Chondrocyte (in vitro differentiated cells): ENCODE measurements at regions not wholly inside any gene's neighbourhood (a gene's known extent, or its start where the extent isn't known, plus 50 kb on each side); places are given as distances from the start of the nearest gene placed in this dataset.

ENCODE experiments used
- DNase-seq: peaks from one replicate; pipeline ENCODE4 v3.0.0; 2021; ENCODE audit warnings: mixed read lengths, low spot score
- H3K27ac Mint-ChIP-seq: one replicate; pipeline ENCODE4 v1.8.0; 2021; ENCODE audit warnings: mild to moderate bottlenecking, moderate library complexity, mixed read lengths; ENCODE audit not compliant: unreplicated experiment
- H3K27me3 Mint-ChIP-seq: 2 replicates; pipeline ENCODE4 v1.8.0; 2021; ENCODE audit warnings: low read depth, mixed read lengths
- H3K36me3 Mint-ChIP-seq: 2 replicates; pipeline ENCODE4 v1.8.0; 2021; ENCODE audit warnings: low read depth, mixed read lengths
- H3K4me1 Mint-ChIP-seq: 2 replicates; pipeline ENCODE4 v1.8.0; 2021; ENCODE audit warnings: low read depth, mild to moderate bottlenecking, mixed read lengths
- H3K4me3 Mint-ChIP-seq: one replicate; pipeline ENCODE4 v1.8.0; 2021; ENCODE audit warnings: mild to moderate bottlenecking, moderate library complexity, mixed read lengths; ENCODE audit not compliant: unreplicated experiment
- H3K9me3 Mint-ChIP-seq: 2 replicates; pipeline ENCODE4 v1.8.0; 2021; ENCODE audit warnings: low read depth, mixed read lengths
- TF ChIP-seq, protein P1 (sequence below): fragments of 200-600 bp; sonication (generic); IDR thresholded peaks from 2 replicates; pipeline ENCODE4 v1.5.0; 2021; ENCODE audit warnings: antibody characterized with exemption, mild to moderate bottlenecking, moderate library complexity

DNA sequence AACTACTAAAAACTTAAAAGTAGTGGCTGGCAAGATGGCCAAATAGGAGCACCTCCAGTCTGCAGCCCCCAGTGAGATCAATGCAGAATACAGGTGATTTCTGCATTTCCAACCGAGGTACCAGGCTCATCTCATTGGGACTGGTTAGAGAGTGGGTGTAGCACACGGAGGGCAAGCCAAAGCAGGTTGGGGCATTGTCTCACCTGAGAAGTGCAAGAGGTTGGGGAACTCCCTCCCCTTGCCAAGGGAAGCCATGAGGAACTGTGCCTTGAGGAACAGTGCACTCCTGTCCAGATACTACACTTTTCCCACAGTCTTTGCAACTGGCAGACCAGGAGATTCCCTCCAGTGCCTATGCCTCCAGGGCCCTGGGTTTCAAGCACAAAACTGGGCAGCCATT, 311.1 kb downstream of the PAPSS1 start:
- Mint-ChIP-seq H3K36me3 (peaks cover 25% of the 10 kb centered on the region), H3K27me3 (no peaks in the 10 kb centered on the region), H3K4me1 (no peaks in the 10 kb centered on the region), H3K9me3 (peaks cover 31% of the 10 kb centered on the region), H3K27ac (no peak overlapping the region), H3K4me3 (no peak overlapping the region)
- no peak for DNase-seq
- TF ChIP-seq, protein P1, sequence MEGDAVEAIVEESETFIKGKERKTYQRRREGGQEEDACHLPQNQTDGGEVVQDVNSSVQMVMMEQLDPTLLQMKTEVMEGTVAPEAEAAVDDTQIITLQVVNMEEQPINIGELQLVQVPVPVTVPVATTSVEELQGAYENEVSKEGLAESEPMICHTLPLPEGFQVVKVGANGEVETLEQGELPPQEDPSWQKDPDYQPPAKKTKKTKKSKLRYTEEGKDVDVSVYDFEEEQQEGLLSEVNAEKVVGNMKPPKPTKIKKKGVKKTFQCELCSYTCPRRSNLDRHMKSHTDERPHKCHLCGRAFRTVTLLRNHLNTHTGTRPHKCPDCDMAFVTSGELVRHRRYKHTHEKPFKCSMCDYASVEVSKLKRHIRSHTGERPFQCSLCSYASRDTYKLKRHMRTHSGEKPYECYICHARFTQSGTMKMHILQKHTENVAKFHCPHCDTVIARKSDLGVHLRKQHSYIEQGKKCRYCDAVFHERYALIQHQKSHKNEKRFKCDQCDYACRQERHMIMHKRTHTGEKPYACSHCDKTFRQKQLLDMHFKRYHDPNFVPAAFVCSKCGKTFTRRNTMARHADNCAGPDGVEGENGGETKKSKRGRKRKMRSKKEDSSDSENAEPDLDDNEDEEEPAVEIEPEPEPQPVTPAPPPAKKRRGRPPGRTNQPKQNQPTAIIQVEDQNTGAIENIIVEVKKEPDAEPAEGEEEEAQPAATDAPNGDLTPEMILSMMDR, result no peak

DNA sequence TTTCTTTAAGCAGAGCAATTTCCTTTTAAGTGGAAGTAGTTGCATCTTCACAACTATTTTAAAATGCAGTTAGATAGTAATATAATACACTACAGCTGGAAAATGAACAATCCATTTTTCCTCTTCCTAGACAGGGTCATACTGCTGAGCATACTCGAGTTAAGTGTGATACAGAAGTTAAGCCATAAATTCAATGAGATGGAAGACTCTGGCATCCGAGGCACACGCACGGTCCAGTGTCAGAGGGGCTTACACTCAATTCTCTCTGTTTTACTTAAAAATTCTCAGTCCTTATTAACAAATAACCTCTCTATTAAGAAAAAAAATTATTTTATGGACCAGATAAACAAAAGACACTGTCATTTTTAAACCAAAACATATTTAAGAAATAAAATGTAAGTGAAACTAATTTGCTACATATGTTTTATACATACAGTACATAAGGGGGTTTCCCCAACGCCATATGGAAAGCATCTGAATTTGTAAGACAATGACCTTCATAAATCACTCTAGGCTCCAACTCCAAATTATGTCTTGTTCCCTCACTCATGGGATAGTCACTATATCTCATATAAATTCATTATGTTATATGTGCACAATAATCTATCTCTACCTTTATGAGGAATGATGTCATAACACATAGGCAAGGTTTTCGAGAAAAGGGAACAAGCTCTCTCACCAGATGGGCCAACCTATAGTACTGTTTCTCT, 315.3 kb downstream of the PAPSS1 start:
- H3K4me1 Mint-ChIP-seq, result peaks cover 6% of the 10 kb centered on the region
- H3K4me3 Mint-ChIP-seq, result no peak overlapping the region
- TF ChIP-seq, protein P1, result no peak
- no peaks in the 10 kb centered on the region for H3K27me3 Mint-ChIP-seq
- H3K36me3 Mint-ChIP-seq, result peaks cover under 1% of the 10 kb centered on the region
- peaks cover under 1% of the 10 kb centered on the region for H3K9me3 Mint-ChIP-seq
- no peak for DNase-seq
- no peak overlapping the region for H3K27ac Mint-ChIP-seq

- Mint-ChIP-seq H3K27me3 (no peaks in the 10 kb centered on the region), H3K9me3 (no peaks in the 10 kb centered on the region), H3K27ac (no peak overlapping the region), H3K4me1 (peaks cover 14% of the 10 kb centered on the region), H3K4me3 (no peak overlapping the region), H3K36me3 (no peaks in the 10 kb centered on the region)
- no peak for DNase-seq
- TF ChIP-seq, protein P1, result no peak
These were observed 317.7 kb downstream of the PAPSS1 start for GRCh38 chr4:107402291-107402690.

GRCh38 chr4:107392951-107393350, 327.1 kb downstream of the PAPSS1 start:
- Mint-ChIP-seq H3K36me3 (no peaks in the 10 kb centered on the region), H3K27me3 (no peaks in the 10 kb centered on the region), H3K9me3 (no peaks in the 10 kb centered on the region), H3K4me3 (no peak overlapping the region), H3K4me1 (peaks cover 28% of the 10 kb centered on the region), H3K27ac (no peak overlapping the region)
- TF ChIP-seq, protein P1, result no peak
- no peak for DNase-seq

GRCh38 chr4:107392380-107392779, 327.7 kb downstream of the PAPSS1 start:
- H3K9me3 Mint-ChIP-seq, result no peaks in the 10 kb centered on the region
- TF ChIP-seq, protein P1, result no peak
- no peak overlapping the region for H3K4me3 Mint-ChIP-seq
- no peaks in the 10 kb centered on the region for H3K36me3 Mint-ChIP-seq
- no peaks in the 10 kb centered on the region for H3K27me3 Mint-ChIP-seq
- H3K27ac Mint-ChIP-seq, result no peak overlapping the region
- DNase-seq, result no peak
- H3K4me1 Mint-ChIP-seq, result peaks cover 29% of the 10 kb centered on the region
